ENCODE measurements at regions not wholly inside any gene's neighbourhood (a gene's known extent, or its start where the extent isn't known, plus 50 kb on each side); places are given as distances from the start of the nearest gene placed in this dataset.

DNA sequence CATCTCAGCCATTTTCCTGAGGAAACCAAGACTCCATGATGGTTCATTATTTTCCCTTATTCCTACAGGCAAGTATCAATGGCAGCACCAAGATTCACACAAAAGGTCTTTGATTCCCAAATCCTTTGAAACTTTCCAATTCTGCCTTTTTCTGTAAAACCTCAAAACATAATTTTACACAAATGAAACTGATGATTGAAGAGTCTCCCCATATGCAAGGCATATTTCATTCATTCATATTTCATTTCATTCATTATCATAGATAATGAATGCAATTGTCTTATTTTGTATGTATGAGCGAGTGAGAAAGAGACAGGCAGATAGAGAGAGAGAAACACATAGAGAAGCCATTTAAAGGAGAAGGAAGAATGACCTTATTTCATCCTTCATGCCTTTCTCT is 172.8 kb downstream of the BTG1 start:
- TF ChIP-seq, protein P1, sequence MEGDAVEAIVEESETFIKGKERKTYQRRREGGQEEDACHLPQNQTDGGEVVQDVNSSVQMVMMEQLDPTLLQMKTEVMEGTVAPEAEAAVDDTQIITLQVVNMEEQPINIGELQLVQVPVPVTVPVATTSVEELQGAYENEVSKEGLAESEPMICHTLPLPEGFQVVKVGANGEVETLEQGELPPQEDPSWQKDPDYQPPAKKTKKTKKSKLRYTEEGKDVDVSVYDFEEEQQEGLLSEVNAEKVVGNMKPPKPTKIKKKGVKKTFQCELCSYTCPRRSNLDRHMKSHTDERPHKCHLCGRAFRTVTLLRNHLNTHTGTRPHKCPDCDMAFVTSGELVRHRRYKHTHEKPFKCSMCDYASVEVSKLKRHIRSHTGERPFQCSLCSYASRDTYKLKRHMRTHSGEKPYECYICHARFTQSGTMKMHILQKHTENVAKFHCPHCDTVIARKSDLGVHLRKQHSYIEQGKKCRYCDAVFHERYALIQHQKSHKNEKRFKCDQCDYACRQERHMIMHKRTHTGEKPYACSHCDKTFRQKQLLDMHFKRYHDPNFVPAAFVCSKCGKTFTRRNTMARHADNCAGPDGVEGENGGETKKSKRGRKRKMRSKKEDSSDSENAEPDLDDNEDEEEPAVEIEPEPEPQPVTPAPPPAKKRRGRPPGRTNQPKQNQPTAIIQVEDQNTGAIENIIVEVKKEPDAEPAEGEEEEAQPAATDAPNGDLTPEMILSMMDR (IDR thresholded peaks at IDR 0.05): no peak
- TF ChIP-seq, protein P2, sequence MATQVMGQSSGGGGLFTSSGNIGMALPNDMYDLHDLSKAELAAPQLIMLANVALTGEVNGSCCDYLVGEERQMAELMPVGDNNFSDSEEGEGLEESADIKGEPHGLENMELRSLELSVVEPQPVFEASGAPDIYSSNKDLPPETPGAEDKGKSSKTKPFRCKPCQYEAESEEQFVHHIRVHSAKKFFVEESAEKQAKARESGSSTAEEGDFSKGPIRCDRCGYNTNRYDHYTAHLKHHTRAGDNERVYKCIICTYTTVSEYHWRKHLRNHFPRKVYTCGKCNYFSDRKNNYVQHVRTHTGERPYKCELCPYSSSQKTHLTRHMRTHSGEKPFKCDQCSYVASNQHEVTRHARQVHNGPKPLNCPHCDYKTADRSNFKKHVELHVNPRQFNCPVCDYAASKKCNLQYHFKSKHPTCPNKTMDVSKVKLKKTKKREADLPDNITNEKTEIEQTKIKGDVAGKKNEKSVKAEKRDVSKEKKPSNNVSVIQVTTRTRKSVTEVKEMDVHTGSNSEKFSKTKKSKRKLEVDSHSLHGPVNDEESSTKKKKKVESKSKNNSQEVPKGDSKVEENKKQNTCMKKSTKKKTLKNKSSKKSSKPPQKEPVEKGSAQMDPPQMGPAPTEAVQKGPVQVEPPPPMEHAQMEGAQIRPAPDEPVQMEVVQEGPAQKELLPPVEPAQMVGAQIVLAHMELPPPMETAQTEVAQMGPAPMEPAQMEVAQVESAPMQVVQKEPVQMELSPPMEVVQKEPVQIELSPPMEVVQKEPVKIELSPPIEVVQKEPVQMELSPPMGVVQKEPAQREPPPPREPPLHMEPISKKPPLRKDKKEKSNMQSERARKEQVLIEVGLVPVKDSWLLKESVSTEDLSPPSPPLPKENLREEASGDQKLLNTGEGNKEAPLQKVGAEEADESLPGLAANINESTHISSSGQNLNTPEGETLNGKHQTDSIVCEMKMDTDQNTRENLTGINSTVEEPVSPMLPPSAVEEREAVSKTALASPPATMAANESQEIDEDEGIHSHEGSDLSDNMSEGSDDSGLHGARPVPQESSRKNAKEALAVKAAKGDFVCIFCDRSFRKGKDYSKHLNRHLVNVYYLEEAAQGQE (IDR thresholded peaks at IDR 0.05; ENCODE audit: insufficient read depth in 1 of 2, low read depth in 2 of 2, low read length in 1 of 2): no peak
- TF ChIP-seq TCF7L2 (IDR thresholded peaks at IDR 0.05; ENCODE audit: low read depth, low read length) (no peak), POLR2AphosphoS5 (IDR thresholded peaks at IDR 0.05; ENCODE audit: low read depth, low read length) (no peak)
